Upper lobe of left lung (tissue), 6 donors: ENCODE measurements at regions not wholly inside any gene's neighbourhood (a gene's known extent, or its start where the extent isn't known, plus 50 kb on each side); places are given as distances from the start of the nearest gene placed in this dataset.

Source experiments
- ATAC-seq, 2 donors: fragments of 200-7000 bp; cut with Tn5 transposase; one replicate each; pipeline ENCODE4 v1.9.1; 2022; ENCODE audit warnings: mild to moderate bottlenecking in 2 of 2, moderate library complexity in 2 of 2; ENCODE audit not compliant: low FRiP score in 2 of 2
- DNase-seq, 2 donors: peaks; one replicate each; pipeline ENCODE4 v3.0.0-alpha.2; 2019 to 2020
- H3K27ac ChIP-seq, 4 donors: fragments of 200-600 bp; sonication (generic); one replicate each; pipeline ENCODE4 v1.5.1; 2016 to 2019
- H3K27me3 ChIP-seq, 4 donors: fragments of 200-600 bp; sonication (generic); one replicate each; pipeline ENCODE4 v1.5.1; 2017 to 2019
- H3K36me3 ChIP-seq, 4 donors: fragments of 200-600 bp; sonication (generic); one replicate each; pipeline ENCODE4 v1.5.1; 2016 to 2019
- H3K4me1 ChIP-seq, 4 donors: fragments of 200-600 bp; sonication (generic); one replicate each; pipeline ENCODE4 v1.5.1; 2018 to 2019
- H3K4me3 ChIP-seq, 4 donors: fragments of 200-600 bp; sonication (generic); one replicate each; pipeline ENCODE4 v1.5.1; 2017 to 2019; ENCODE audit warnings: mild to moderate bottlenecking in 2 of 4, moderate library complexity in 1 of 4
- H3K9me3 ChIP-seq, 4 donors: fragments of 200-600 bp; sonication (generic); one replicate each; pipeline ENCODE4 v1.5.1; 2018 to 2019
- EP300 ChIP-seq, 4 donors: sonication (generic); formaldehyde crosslinking; IDR thresholded peaks; one replicate each; pipeline ENCODE4 v1.5.1; 2017; ENCODE audit warnings: antibody characterized with exemption in 4 of 4, control low read depth in 2 of 4
- POLR2A ChIP-seq, 4 donors: fragments of 450-650 bp; IDR thresholded peaks; one replicate each; pipeline ENCODE4 v1.5.1; 2016 to 2017; ENCODE audit warnings: antibody characterized with exemption in 4 of 4, mild to moderate bottlenecking in 2 of 4
- POLR2AphosphoS5 ChIP-seq, 2 donors: sonication (generic); formaldehyde crosslinking; IDR thresholded peaks; one replicate each; pipeline ENCODE4 v1.5.1; 2017; ENCODE audit warnings: antibody characterized with exemption in 2 of 2
- WGBS, 2 donors: methylation state at CpG; one replicate each; pipeline ENCODE4 v1.1.5; 2017 to 2018; 5-methylcytosine and 5-hydroxymethylcytosine counted together
- TF ChIP-seq, protein P1 (sequence below), 6 experiments: fragments of 450-650 bp in 4 of 6; fragments of 200-600 bp in 2 of 6; sonication (generic) in 2 of 6; IDR thresholded peaks; one replicate each; pipeline ENCODE4 v1.5.1; 2016 to 2019; ENCODE audit warnings: antibody characterized with exemption in 6 of 6
- donor health status: DM: no; HTN: no; CAD: no; lungs with moderate emphysema.
- donor health status: DM: no; HTN: yes; CAD: no; lungs with severe emphysema.

DNA sequence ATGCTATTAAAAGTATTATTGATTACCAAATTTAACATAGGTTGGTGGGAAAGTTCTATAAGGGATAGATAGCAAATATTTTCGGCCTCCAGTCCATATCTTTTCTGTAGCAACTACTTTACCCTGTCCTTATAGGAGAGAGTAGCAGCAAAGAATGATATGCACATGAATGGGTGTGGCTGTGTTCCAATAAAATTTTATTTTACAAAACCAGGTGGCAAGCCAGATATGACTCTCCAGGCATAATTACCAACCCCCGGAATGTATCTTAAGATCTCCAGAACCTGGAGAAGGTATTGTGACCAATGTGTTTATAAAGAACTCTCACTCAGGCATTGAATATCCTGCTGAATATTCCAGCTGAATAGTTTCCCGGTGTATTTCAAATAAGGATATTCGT is 1461.2 kb downstream of the MAT2B start:
- H3K27me3 ChIP-seq, result no peaks in the 10 kb centered on the region
- TF ChIP-seq POLR2A (IDR thresholded peaks at IDR 0.05) (no peak), POLR2AphosphoS5 (IDR thresholded peaks at IDR 0.05) (no peak), EP300 (IDR thresholded peaks at IDR 0.05) (no peak)
- TF ChIP-seq, protein P1, sequence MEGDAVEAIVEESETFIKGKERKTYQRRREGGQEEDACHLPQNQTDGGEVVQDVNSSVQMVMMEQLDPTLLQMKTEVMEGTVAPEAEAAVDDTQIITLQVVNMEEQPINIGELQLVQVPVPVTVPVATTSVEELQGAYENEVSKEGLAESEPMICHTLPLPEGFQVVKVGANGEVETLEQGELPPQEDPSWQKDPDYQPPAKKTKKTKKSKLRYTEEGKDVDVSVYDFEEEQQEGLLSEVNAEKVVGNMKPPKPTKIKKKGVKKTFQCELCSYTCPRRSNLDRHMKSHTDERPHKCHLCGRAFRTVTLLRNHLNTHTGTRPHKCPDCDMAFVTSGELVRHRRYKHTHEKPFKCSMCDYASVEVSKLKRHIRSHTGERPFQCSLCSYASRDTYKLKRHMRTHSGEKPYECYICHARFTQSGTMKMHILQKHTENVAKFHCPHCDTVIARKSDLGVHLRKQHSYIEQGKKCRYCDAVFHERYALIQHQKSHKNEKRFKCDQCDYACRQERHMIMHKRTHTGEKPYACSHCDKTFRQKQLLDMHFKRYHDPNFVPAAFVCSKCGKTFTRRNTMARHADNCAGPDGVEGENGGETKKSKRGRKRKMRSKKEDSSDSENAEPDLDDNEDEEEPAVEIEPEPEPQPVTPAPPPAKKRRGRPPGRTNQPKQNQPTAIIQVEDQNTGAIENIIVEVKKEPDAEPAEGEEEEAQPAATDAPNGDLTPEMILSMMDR (IDR thresholded peaks at IDR 0.05), result no peak
- H3K36me3 ChIP-seq, result no peaks in the 10 kb centered on the region
- no peak for DNase-seq
- 79 to 81% methylated on average over 4 of the region's 4 CpGs for WGBS, 2 donors
- no peak for ATAC-seq
- no peaks in the 10 kb centered on the region for H3K4me1 ChIP-seq
- H3K4me3 ChIP-seq, result no peak overlapping the region
- no peak overlapping the region for H3K27ac ChIP-seq
- no peaks in the 10 kb centered on the region for H3K9me3 ChIP-seq

DNA sequence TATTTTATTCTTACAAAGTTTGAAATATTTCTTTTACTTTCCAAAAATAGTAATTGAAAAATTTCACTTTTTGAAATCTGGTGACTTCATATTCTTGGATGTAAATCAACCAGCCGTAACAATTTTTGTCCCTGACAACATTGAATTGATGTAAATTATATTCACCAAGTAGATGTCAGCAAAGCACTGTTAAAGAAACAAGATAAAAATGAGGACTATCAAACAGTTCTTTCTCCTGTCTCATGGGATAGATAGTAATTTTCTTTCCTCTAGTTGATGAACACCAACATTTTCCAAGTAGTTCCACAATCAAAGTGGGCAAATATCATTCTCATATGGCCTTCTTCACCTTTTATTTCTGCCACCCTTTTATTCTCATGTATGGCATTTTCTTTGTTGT is 1461.9 kb downstream of the MAT2B start:
- Histone ChIP-seq H3K4me1 (no peaks in the 10 kb centered on the region), H3K27me3 (no peaks in the 10 kb centered on the region), H3K27ac (no peak overlapping the region), H3K9me3 (no peaks in the 10 kb centered on the region), H3K36me3 (no peaks in the 10 kb centered on the region), H3K4me3 (no peak overlapping the region)
- DNase-seq, result no peak
- no peak for TF ChIP-seq POLR2A (IDR thresholded peaks at IDR 0.05)
- TF ChIP-seq, protein P1 (IDR thresholded peaks at IDR 0.05), result no peak
- TF ChIP-seq EP300 (IDR thresholded peaks at IDR 0.05), result no peak
- no peak for TF ChIP-seq POLR2AphosphoS5 (IDR thresholded peaks at IDR 0.05)
- ATAC-seq, result no peak
- WGBS, 2 donors, result 73 to 74% methylated on average over 1 of the region's 1 CpG

DNA sequence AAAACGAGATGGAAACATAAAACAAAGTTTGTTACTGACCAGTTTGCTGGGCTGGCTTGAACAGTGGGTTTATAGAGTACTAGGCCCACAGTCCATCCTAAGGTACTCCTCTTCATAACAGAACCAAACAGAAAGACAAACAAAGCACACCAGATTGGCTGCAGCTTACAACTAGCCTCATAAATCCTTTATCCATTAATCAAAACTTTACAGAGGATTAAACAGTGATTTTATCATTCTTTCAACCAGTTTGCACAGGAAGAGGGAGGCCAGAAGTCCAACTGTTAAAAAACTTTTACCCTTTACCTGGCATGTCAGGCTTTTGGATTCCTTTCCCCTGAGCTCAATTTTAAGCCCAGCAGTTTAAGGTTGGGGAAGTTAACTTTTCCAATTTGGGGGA is 1467.6 kb downstream of the MAT2B start:
- WGBS, 2 donors, result 22 to 43% methylated on average over 1 of the region's 1 CpG
- TF ChIP-seq, protein P1 (IDR thresholded peaks at IDR 0.05), result no peak
- TF ChIP-seq EP300 (IDR thresholded peaks at IDR 0.05), result no peak
- no peak for TF ChIP-seq POLR2A (IDR thresholded peaks at IDR 0.05)
- TF ChIP-seq POLR2AphosphoS5 (IDR thresholded peaks at IDR 0.05), result no peak

DNA sequence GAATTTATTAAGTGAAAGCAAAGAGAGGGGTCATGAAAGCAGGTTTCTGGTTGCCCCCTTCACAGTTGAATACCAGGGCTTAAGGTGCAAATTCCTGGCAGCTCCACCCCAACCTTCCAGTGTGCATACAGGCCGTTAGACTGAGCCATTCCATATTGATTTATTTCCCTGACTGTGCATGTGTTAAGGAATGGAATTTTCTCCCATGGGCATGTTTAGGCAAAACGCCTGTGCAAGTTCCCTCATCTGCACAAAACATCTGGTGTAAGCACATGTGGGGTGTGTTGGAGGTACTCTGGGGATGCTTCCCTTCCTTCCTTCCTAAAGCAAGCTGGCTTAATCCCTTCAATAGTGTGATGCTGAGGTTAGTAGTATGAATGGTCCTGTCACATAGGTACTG is 1470.6 kb downstream of the MAT2B start:
- ATAC-seq (no peak), DNase-seq (no peak)
- Histone ChIP-seq H3K4me1 (no peaks in the 10 kb centered on the region), H3K4me3 (no peak overlapping the region), H3K27ac (no peak overlapping the region), H3K27me3 (no peaks in the 10 kb centered on the region), H3K9me3 (peaks cover 0 to 6% (median 0%) of the 10 kb centered on the region in 4 donors), H3K36me3 (no peaks in the 10 kb centered on the region)
- TF ChIP-seq POLR2A (IDR thresholded peaks at IDR 0.05) (no peak), EP300 (IDR thresholded peaks at IDR 0.05) (no peak), POLR2AphosphoS5 (IDR thresholded peaks at IDR 0.05) (no peak)
- TF ChIP-seq, protein P1 (IDR thresholded peaks at IDR 0.05), result no peak
- 40 to 74% methylated on average over 2 of the region's 2 CpGs for WGBS, 2 donors

More for the DNA sequence above, 1467.6 kb downstream of the MAT2B start:
- Histone ChIP-seq H3K36me3 (no peaks in the 10 kb centered on the region), H3K9me3 (peaks cover 0 to 6% (median 0%) of the 10 kb centered on the region in 4 donors), H3K27ac (no peak overlapping the region), H3K4me1 (no peaks in the 10 kb centered on the region), H3K27me3 (no peaks in the 10 kb centered on the region), H3K4me3 (no peak overlapping the region)
- DNase-seq, result no peak
- ATAC-seq, result no peak

DNA sequence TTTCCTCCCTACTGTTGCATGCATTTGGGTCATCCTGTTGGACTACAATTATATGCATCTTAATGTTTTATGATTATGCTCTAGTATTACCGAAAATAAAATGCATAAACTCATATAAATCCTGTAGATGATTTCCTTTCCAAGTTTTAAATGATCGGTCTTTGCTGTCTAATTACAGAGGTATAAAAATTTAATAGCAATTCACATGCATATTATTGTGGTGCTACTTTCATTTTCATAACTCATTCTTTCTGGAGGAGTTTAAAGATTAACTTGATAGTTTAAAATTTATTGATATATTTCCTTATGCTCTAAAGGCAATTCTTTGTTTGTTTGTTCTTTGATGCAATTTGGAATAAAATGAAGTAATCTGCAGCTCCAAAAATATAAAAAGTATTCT is 1475.1 kb downstream of the MAT2B start:
- ATAC-seq, result no peak
- no peaks in the 10 kb centered on the region for H3K4me1 ChIP-seq
- 78 to 93% methylated on average over 2 of the region's 2 CpGs for WGBS, 2 donors

More for the DNA sequence above, 1475.1 kb downstream of the MAT2B start:
- Histone ChIP-seq H3K27ac (no peak overlapping the region), H3K36me3 (no peaks in the 10 kb centered on the region), H3K27me3 (no peaks in the 10 kb centered on the region), H3K4me3 (no peak overlapping the region), H3K9me3 (no peaks in the 10 kb centered on the region)
- no peak for DNase-seq
- TF ChIP-seq EP300 (IDR thresholded peaks at IDR 0.05), result no peak
